ENCODE measurements at regions not wholly inside any gene's neighbourhood (a gene's known extent, or its start where the extent isn't known, plus 50 kb on each side); places are given as distances from the start of the nearest gene placed in this dataset.

GRCh38 chr11:42545954-42546353, 765.8 kb upstream of the API5 start:
- no peaks in the 10 kb centered on the region for H3K36me3 ChIP-seq
- 80 to 86% methylated on average over 3 of the region's 3 CpGs for WGBS, 2 donors

GRCh38 chr11:42552786-42553185, 759.0 kb upstream of the API5 start:
- Histone ChIP-seq H3K27ac (no peak overlapping the region), H3K27me3 (no peaks in the 10 kb centered on the region), H3K4me1 (no peaks in the 10 kb centered on the region), H3K9me3 (no peaks in the 10 kb centered on the region), H3K4me3 (no peak overlapping the region), H3K36me3 (no peaks in the 10 kb centered on the region)
- no peak for DNase-seq (ENCODE audit: low spot score in 2 of 2)
- WGBS, 2 donors, result 67 to 69% methylated on average over 3 of the region's 3 CpGs
- no peak for TF ChIP-seq EP300 (IDR thresholded peaks at IDR 0.05)
- no peak for TF ChIP-seq CTCF (IDR thresholded peaks at IDR 0.05)
- TF ChIP-seq POLR2A (IDR thresholded peaks at IDR 0.05), result no peak

More at GRCh38 chr11:42545954-42546353, 765.8 kb upstream of the API5 start:
- Histone ChIP-seq H3K27me3 (no peaks in the 10 kb centered on the region), H3K27ac (no peak overlapping the region), H3K9me3 (peaks cover 0 to 2% (median 0%) of the 10 kb centered on the region in 4 donors), H3K4me1 (no peaks in the 10 kb centered on the region), H3K4me3 (no peak overlapping the region)
- DNase-seq (ENCODE audit: low spot score in 2 of 2), result no peak
- TF ChIP-seq CTCF (IDR thresholded peaks at IDR 0.05), result no peak
- TF ChIP-seq EP300 (IDR thresholded peaks at IDR 0.05), result no peak
- no peak for TF ChIP-seq POLR2A (IDR thresholded peaks at IDR 0.05)

- Histone ChIP-seq H3K36me3 (no peaks in the 10 kb centered on the region), H3K4me3 (no peak overlapping the region), H3K9me3 (no peaks in the 10 kb centered on the region), H3K27ac (no peak overlapping the region), H3K27me3 (no peaks in the 10 kb centered on the region), H3K4me1 (no peaks in the 10 kb centered on the region)
- TF ChIP-seq CTCF (IDR thresholded peaks at IDR 0.05) (no peak), POLR2A (IDR thresholded peaks at IDR 0.05) (no peak), EP300 (IDR thresholded peaks at IDR 0.05) (no peak)
- 49 to 62% methylated on average over 2 of the region's 2 CpGs for WGBS, 2 donors
- no peak for DNase-seq (ENCODE audit: low spot score in 2 of 2)
Measured at GRCh38 chr11:42555190-42555589, 756.6 kb upstream of the API5 start.

GRCh38 chr11:42571131-42571877, 740.5 kb upstream of the API5 start:
- Histone ChIP-seq H3K27me3 (no peaks in the 10 kb centered on the region), H3K27ac (no peak overlapping the region), H3K9me3 (peaks cover 0 to 11% (median 0%) of the 10 kb centered on the region in 4 donors), H3K4me1 (no peaks in the 10 kb centered on the region), H3K36me3 (no peaks in the 10 kb centered on the region), H3K4me3 (no peak overlapping the region)
- DNase-seq (ENCODE audit: low spot score in 2 of 2), result no peak
- TF ChIP-seq EP300 (IDR thresholded peaks at IDR 0.05) (no peak), CTCF (IDR thresholded peaks at IDR 0.05) (no peak), POLR2A (IDR thresholded peaks at IDR 0.05) (no peak)
- WGBS, 2 donors, result 90% methylated on average over 12 of the region's 12 CpGs

GRCh38 chr11:42571878-42572610, 739.8 kb upstream of the API5 start:
- peaks cover 0 to 5% (median 0%) of the 10 kb centered on the region in 4 donors for H3K9me3 ChIP-seq
- H3K36me3 ChIP-seq, result no peaks in the 10 kb centered on the region
- H3K4me3 ChIP-seq, result no peak overlapping the region
- no peak overlapping the region for H3K27ac ChIP-seq
- DNase-seq (ENCODE audit: low spot score in 2 of 2), result no peak
- TF ChIP-seq POLR2A (IDR thresholded peaks at IDR 0.05) (no peak), EP300 (IDR thresholded peaks at IDR 0.05) (no peak)
- whole genome bisulfite sequencing, 2 donors, result 46 to 57% methylated on average over 5 of the region's 5 CpGs
- no peaks in the 10 kb centered on the region for H3K4me1 ChIP-seq
- H3K27me3 ChIP-seq, result no peaks in the 10 kb centered on the region
